C4-2B (cell line): ENCODE measurements at regions not wholly inside any gene's neighbourhood (a gene's known extent, or its start where the extent isn't known, plus 50 kb on each side); places are given as distances from the start of the nearest gene placed in this dataset.

Source experiments
- H3K27ac ChIP-seq: fragments of 450-650 bp; 2 replicates; pipeline ENCODE4 v1.5.1; 2017
- CTCF ChIP-seq: fragments of 450-650 bp; conservative IDR thresholded peaks from 2 replicates; pipeline ENCODE4 v1.5.1; 2017; ENCODE audit warnings: mild to moderate bottlenecking
- ZFX ChIP-seq: fragments of 450-650 bp; IDR thresholded peaks from 2 replicates; pipeline ENCODE4 v1.6.1; 2017

- H3K27ac ChIP-seq = no peak overlapping the region
- no peak for TF ChIP-seq CTCF
These were observed 340.8 kb downstream of the ARL4A start for GRCh38 chr7:13028036-13028824.

GRCh38 chr7:13028825-13029099, 341.3 kb downstream of the ARL4A start:
- TF ChIP-seq ZFX (no peak), CTCF (no peak)
- H3K27ac ChIP-seq = no peak overlapping the region

GRCh38 chr7:13031468-13031867, 344.0 kb downstream of the ARL4A start:
- TF ChIP-seq CTCF (no peak), ZFX (no peak)
- no peak overlapping the region for H3K27ac ChIP-seq

- no peak overlapping the region for H3K27ac ChIP-seq
- no peak for TF ChIP-seq ZFX
- TF ChIP-seq CTCF = no peak
These were observed 344.7 kb downstream of the ARL4A start for GRCh38 chr7:13032084-13032483.

- TF ChIP-seq ZFX (no peak), CTCF (peak; percentile 7; the same call in 1 of the 2 replicates)
- no peak overlapping the region for H3K27ac ChIP-seq
These were observed 345.1 kb downstream of the ARL4A start for GRCh38 chr7:13032576-13032975.

GRCh38 chr7:13034693-13035092, 347.3 kb downstream of the ARL4A start:
- no peak for TF ChIP-seq CTCF
- TF ChIP-seq ZFX = no peak
- no peak overlapping the region for H3K27ac ChIP-seq

GRCh38 chr7:13035233-13035632, 347.8 kb downstream of the ARL4A start:
- H3K27ac ChIP-seq = no peak overlapping the region
- TF ChIP-seq CTCF (no peak), ZFX (no peak)
